ENCODE measurements at regions not wholly inside any gene's neighbourhood (a gene's known extent, or its start where the extent isn't known, plus 50 kb on each side); places are given as distances from the start of the nearest gene placed in this dataset.

- TF ChIP-seq CTCF (conservative IDR thresholded peaks at IDR 0.05): no peak
- TF ChIP-seq ZFX (IDR thresholded peaks at IDR 0.05): no peak
- no peak overlapping the region for H3K27ac ChIP-seq
Observed at GRCh38 chr3:28841441-28841840, 439.4 kb upstream of the RBMS3 start.

- TF ChIP-seq ZFX (IDR thresholded peaks at IDR 0.05) (no peak), CTCF (conservative IDR thresholded peaks at IDR 0.05) (no peak)
- no peak overlapping the region for H3K27ac ChIP-seq
Observed at GRCh38 chr3:28844298-28845005, 436.4 kb upstream of the RBMS3 start.

GRCh38 chr3:28845006-28845324 is 435.9 kb upstream of the RBMS3 start:
- no peak overlapping the region for H3K27ac ChIP-seq
- no peak for TF ChIP-seq ZFX (IDR thresholded peaks at IDR 0.05)
- no peak for TF ChIP-seq CTCF (conservative IDR thresholded peaks at IDR 0.05)

- TF ChIP-seq ZFX (IDR thresholded peaks at IDR 0.05) (no peak), CTCF (conservative IDR thresholded peaks at IDR 0.05) (no peak)
- no peak overlapping the region for H3K27ac ChIP-seq
Observed at GRCh38 chr3:28846971-28847478, 433.8 kb upstream of the RBMS3 start.

GRCh38 chr3:28847736-28848135 is 433.1 kb upstream of the RBMS3 start:
- no peak overlapping the region for H3K27ac ChIP-seq
- TF ChIP-seq ZFX (IDR thresholded peaks at IDR 0.05) (no peak), CTCF (conservative IDR thresholded peaks at IDR 0.05) (no peak)

- TF ChIP-seq CTCF (conservative IDR thresholded peaks at IDR 0.05) (no peak), ZFX (IDR thresholded peaks at IDR 0.05) (no peak)
- H3K27ac ChIP-seq: no peak overlapping the region
Observed at GRCh38 chr3:28850186-28850585, 430.7 kb upstream of the RBMS3 start.

- no peak for TF ChIP-seq ZFX (IDR thresholded peaks at IDR 0.05)
- TF ChIP-seq CTCF (conservative IDR thresholded peaks at IDR 0.05): peak; percentile 26
- H3K27ac ChIP-seq: no peak overlapping the region
Observed at GRCh38 chr3:28853830-28854229, 427.0 kb upstream of the RBMS3 start.
